ENCODE measurements at regions not wholly inside any gene's neighbourhood (a gene's known extent, or its start where the extent isn't known, plus 50 kb on each side); places are given as distances from the start of the nearest gene placed in this dataset.

GRCh38 chr2:173831312-173832229, 133.6 kb downstream of the SP3 start:
- DNase-seq, result no peak

- DNase-seq, result no peak
Observed at GRCh38 chr2:173834141-173834540, 131.0 kb downstream of the SP3 start.

- DNase-seq, result no peak
Observed at GRCh38 chr2:173835726-173836125, 129.4 kb downstream of the SP3 start.

GRCh38 chr2:173841110-173841509, 124.1 kb downstream of the SP3 start:
- DNase-seq, result no peak

GRCh38 chr2:173843526-173843925, 121.6 kb downstream of the SP3 start:
- no peak for DNase-seq

GRCh38 chr2:173851141-173851641, 114.0 kb downstream of the SP3 start:
- DNase-seq, result no peak

- DNase-seq, result no peak
Observed at GRCh38 chr2:173854141-173854540, 111.0 kb downstream of the SP3 start.

- DNase-seq, result no peak
Observed at GRCh38 chr2:173854840-173855239, 110.3 kb downstream of the SP3 start.

- DNase-seq, result no peak
Observed at GRCh38 chr2:173855661-173856060, 109.5 kb downstream of the SP3 start.
